Endothelial cell of umbilical vein (primary cell): ENCODE measurements at regions not wholly inside any gene's neighbourhood (a gene's known extent, or its start where the extent isn't known, plus 50 kb on each side); places are given as distances from the start of the nearest gene placed in this dataset. TPM values are rescaled to one million over a fixed set of nuclear protein-coding genes. Genes with fewer than 3 reads are reported as not detected.

Experiments used
- small RNA-seq: library from RNA; depleted of rRNA; stranded (forward); fragments of <200 nt; gene quantifications from one replicate; pipeline ENCODE3, GENCODE V24; 2012; ENCODE audit warnings: low replicate concordance, low read depth; ENCODE audit not compliant: insufficient read depth, insufficient read length

Small RNAs in the stretch of these regions (small RNA-seq; reads per million reads assigned to genes)
- not detected for gene AC123904.2
